ENCODE measurements at regions not wholly inside any gene's neighbourhood (a gene's known extent, or its start where the extent isn't known, plus 50 kb on each side); places are given as distances from the start of the nearest gene placed in this dataset.

- TF ChIP-seq CTCF (IDR thresholded peaks at IDR 0.05) (no peak), EP300 (IDR thresholded peaks at IDR 0.05) (no peak)
Measured at GRCh38 chr10:28798428-28798955, 121.2 kb downstream of the BAMBI start.
